ENCODE measurements at regions not wholly inside any gene's neighbourhood (a gene's known extent, or its start where the extent isn't known, plus 50 kb on each side); places are given as distances from the start of the nearest gene placed in this dataset.
"Not testable (repeated sequence)": the region's sequence is repeated elsewhere in the genome, so short reads cannot be mapped to it uniquely, and the experiment has no call there.

DNA sequence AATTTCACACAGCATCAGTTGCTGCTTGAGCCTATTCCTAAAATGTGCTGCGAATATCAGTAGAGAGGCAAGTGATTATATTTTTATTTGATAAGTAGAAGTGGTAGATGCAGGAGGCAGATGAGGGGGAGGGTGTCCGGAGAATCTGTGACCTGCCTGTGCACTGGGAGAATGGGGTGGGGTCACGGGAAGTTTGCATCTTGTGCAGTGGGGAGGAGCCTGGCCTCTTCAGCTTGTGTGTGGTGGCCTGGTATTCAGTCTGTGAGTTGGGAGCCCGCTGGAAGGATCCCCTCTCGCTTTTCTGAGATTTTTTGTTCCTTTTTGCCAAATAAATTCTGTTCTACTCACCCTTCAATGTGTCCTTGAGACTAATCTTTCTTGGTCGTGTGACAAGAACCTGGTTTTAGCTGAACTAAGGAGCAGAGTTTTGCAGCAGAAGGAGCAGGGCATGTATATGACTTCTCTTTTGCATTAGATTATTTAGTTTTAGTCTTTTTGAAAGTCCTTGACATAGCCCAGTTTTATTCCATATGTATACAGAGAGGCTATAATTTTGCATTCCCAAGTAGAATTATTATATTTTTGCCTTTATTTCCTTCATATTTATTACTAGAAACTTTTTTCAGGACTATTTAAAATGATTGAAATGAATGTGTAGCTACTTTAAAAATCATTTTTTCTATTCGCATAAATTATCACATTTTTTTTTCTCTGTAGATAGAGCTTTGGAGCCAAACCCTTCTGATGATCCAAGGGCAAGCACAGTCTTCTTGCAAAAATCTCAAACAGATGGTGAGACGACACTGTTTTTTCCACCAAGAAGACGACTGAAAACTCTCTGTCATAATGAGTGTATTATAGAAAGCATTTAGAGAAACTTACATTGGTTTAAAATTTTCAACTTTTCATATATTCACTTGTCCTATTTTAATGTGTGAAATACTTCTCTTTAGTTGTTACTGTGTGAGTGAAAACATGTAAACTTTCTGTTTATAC is 1257.2 kb downstream of the UQCRFS1 start:
- no peak for DNase-seq (ENCODE audit: low read depth)
- no peak overlapping the region for H3K4me3 ChIP-seq (ENCODE audit: low read depth, low read length)

GRCh38 chr19:27942607-27943006 is 1270.3 kb downstream of the UQCRFS1 start:
- not testable (repeated sequence) for DNase-seq (ENCODE audit: low read depth); H3K4me3 ChIP-seq (ENCODE audit: low read depth, low read length)

DNA sequence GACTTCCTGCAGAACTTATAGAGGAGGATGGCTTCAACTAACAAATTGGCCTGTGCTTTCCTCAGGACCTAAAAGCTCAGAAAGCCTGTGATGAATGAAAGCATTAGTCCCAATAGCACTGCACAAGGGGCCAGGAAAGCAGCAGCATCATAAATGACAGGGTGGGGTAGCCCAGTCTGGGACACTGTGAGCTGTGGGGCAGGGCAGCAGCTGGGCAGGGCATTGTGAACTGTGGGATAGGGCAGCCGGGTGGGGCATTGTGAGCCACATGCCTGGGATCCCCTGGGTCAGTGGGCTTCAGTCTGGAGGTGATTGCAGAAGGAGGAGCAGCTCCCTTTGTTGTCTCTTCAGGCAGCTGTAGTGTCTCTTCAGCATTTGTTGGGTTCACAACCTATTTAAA is 1276.8 kb downstream of the UQCRFS1 start:
- no peak for DNase-seq (ENCODE audit: low read depth)
- H3K4me3 ChIP-seq (ENCODE audit: low read depth, low read length) = no peak overlapping the region

DNA sequence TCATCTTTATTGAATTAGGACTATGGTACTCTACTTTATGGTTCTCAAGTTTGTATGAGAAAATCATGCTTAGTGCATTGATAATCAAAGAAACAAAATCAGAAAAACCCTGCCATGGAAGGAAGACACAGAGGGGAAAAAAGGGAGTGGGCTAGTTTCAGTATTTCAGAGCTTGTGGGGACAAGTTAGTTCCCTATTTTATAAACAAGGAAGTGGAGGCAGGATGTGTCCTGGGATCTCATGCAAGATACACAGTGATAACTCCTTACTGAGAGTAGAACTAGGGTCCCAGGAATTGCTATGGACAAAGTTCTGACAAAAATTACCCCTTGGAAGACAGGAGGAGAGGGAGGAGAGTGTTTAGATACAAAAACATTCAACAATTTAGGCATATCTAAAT is 1277.3 kb downstream of the UQCRFS1 start:
- H3K4me3 ChIP-seq (ENCODE audit: low read depth, low read length) = no peak overlapping the region
- no peak for DNase-seq (ENCODE audit: low read depth)

DNA sequence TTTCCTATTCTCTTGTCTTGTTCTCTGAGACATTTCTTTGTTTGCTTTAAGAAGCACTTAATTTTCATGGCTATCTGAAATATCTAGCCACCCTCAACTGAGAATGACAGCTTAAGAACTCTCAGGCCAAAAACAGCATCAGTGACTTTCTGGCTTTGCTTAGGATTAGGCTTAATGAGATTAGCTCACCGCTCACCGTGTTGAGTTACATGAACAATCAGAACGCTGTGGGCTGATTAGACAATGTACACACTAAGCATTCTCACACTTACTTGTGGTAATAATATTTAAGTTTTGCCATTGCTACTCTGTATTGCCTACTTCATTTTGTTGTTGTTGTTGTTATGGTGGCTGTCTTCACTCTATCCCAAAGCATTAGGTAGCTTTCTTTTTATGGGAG is 1283.6 kb downstream of the UQCRFS1 start:
- no peak for DNase-seq (ENCODE audit: low read depth)
- no peak overlapping the region for H3K4me3 ChIP-seq (ENCODE audit: low read depth, low read length)

- no peak overlapping the region for H3K4me3 ChIP-seq (ENCODE audit: low read depth, low read length)
- no peak for DNase-seq (ENCODE audit: low read depth)
These were observed 1287.7 kb downstream of the UQCRFS1 start for GRCh38 chr19:27925202-27925601.

GRCh38 chr19:27922970-27923369 is 1290.0 kb downstream of the UQCRFS1 start:
- no peak overlapping the region for H3K4me3 ChIP-seq (ENCODE audit: low read depth, low read length)
- no peak for DNase-seq (ENCODE audit: low read depth)

DNA sequence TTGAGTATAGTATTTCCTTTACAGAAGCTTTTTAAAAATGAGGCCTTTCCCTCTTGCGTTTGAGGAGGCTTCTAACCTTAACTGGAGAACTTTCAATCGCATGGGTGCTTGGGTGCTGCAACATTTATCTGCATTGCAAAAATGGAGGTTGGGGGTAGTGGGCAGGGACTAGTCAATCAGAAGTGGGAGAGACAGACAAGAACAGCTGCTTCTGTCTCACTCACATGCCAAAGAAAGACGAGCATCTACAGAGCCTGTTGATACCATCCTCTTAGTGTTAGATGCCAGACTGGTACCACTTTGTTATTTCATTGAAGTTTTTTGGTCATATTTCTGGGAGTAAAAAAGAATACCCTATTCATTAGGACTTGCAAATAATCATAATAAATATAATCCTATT is 1292.2 kb downstream of the UQCRFS1 start:
- no peak overlapping the region for H3K4me3 ChIP-seq (ENCODE audit: low read depth, low read length)
- no peak for DNase-seq (ENCODE audit: low read depth)

DNA sequence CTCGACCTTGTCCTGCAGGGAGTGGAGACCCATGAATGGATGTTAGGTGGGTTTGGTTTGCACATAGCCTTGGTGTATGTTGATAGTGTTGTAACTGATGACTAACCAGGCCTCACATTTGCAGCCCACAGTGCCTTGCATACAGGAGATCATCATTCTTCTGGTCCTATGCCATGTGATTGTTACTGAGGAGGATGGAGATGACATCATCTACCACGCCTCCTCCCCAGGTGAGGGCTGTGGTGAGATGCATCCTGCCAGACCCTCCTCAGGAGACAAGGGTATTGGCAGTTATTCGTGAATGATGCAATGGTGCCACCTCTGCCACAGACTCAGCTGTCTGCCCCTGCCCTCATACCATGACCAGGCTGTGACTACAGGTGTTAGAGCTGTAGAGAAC is 1294.1 kb downstream of the UQCRFS1 start:
- no peak overlapping the region for H3K4me3 ChIP-seq (ENCODE audit: low read depth, low read length)
- DNase-seq (ENCODE audit: low read depth) = no peak

DNA sequence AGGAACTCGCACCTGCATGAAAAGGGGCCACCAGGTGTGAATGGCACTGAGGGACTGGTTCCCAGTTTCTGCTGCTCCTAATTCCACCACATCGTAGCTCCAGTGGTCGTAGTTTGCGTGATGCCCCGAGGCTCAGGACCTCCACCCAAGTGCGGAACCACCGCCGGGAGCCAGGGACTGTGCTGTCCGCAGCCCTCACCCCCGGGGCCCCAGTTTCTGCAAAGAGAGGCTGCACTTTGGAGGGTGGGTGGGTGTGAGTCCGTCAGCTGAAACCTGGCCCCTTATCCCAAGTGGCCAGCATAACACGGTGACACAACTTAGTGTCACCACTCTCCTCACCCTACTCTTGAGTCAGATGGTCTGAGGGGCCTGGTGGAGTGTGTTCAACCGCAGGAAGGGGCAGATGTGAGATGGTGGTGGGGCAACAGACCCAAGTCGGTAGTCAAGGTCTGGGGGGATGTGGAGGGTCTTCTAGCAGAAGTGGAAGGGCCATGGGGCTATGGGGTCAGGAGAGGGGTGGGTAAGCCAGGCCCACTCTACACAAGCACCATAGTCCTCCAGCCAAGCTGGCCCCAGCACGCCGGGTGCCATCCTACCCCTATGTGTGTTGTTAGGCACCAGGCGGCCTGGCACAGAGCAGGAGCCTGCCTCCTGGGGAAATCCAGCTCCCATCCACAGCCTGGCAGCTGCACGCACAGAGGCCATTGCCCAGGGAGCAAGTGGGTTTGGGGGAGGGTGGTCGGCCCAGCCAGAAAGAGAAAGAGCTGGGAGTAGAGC is 1301.6 kb downstream of the UQCRFS1 start:
- no peak for DNase-seq (ENCODE audit: low read depth)
- H3K4me3 ChIP-seq (ENCODE audit: low read depth, low read length) = no peak overlapping the region

DNA sequence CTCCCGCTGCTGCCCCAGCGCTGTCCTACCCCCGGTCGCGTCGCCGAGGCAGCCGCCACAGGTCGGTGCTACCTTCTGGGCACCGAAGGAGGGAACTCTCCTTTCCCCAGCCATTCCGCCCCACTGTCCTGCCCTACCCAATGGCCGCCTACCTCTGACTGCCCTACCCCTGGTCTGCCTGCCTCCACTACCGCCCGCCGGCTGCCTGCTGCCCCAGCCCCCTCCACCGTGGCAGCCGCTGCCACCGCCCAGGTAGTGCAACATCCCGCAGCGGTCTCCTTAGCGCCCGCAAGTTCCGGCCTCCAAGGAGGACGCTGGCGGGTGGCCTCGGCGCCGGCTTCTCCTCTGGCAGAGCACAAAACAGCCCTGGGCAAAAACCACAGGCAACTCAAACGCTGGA is 1303.1 kb downstream of the UQCRFS1 start:
- DNase-seq (ENCODE audit: low read depth) = no peak
- no peak overlapping the region for H3K4me3 ChIP-seq (ENCODE audit: low read depth, low read length)

GRCh38 chr19:27909185-27909840 is 1303.6 kb downstream of the UQCRFS1 start:
- no peak overlapping the region for H3K4me3 ChIP-seq (ENCODE audit: low read depth, low read length)

GRCh38 chr19:27906081-27906480 is 1306.9 kb downstream of the UQCRFS1 start:
- no peak overlapping the region for H3K4me3 ChIP-seq (ENCODE audit: low read depth, low read length)
- no peak for DNase-seq (ENCODE audit: low read depth)

More at GRCh38 chr19:27909185-27909840, 1303.6 kb downstream of the UQCRFS1 start:
- DNase-seq (ENCODE audit: low read depth) = no peak

DNA sequence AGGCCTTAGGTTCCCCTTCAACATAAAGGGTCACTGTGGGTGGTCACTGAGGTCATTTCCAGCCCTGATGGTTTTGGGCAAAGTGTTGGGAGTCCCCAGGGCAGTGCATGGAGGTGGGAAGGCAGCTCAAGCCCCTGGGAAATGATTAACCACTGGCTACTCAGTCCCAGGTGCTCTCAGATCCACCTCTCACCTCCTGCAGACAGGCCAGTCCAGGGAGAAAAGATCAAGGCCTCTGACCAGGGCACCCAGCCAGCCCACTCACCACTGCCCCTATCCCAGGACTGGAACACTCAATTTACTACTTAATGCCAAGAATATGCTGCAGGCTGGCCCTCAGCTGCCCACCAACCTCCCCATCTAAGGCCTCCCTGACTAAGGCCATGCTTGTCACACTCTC is 1307.9 kb downstream of the UQCRFS1 start:
- no peak for DNase-seq (ENCODE audit: low read depth)
- no peak overlapping the region for H3K4me3 ChIP-seq (ENCODE audit: low read depth, low read length)

DNA sequence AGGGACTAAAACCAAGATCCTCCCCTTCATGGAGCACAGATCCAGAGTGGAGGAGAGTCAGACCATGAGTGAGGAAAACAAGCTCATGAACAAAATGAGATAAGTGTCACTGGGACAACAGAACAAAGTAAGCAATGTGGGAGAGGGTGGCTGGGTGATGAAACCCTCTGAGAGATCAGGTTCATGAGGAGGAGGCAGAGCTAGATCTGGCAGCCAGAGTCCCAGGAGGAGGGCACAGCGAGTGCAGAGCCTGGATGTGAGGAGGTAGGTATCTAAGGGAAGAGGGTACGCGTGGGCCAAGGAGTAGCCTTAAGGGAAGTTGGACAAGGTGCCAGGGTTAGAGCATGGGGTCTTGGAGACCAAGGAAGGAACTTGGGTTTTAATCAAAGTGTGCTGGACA is 1311.9 kb downstream of the UQCRFS1 start:
- no peak for DNase-seq (ENCODE audit: low read depth)

DNA sequence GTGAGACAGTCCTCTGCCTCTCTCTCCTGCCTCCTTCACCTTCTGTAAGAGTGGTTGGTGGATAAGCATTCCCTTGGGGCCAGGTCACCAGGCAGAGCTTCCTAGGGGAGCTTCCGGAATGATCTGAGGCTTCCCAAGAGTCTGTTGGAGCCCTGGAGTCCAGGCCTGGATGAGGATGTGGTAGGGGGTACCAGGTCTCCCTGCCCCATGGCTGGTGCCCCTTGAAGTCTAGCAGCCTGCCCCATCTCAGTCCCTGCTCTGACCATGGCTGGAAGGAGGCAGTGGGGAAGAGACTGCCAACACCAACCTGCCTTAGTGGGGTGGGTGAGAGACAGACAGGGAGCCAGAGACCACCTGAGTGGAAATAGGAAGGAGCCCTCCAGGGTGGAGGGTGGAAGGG is 1316.9 kb downstream of the UQCRFS1 start:
- no peak for DNase-seq (ENCODE audit: low read depth)
- no peak overlapping the region for H3K4me3 ChIP-seq (ENCODE audit: low read depth, low read length)

More for the DNA sequence above, 1311.9 kb downstream of the UQCRFS1 start:
- no peak overlapping the region for H3K4me3 ChIP-seq (ENCODE audit: low read depth, low read length)

- no peak overlapping the region for H3K4me3 ChIP-seq (ENCODE audit: low read depth, low read length)
- DNase-seq (ENCODE audit: low read depth) = no peak
These were observed 1317.8 kb downstream of the UQCRFS1 start for GRCh38 chr19:27894906-27895754.

DNA sequence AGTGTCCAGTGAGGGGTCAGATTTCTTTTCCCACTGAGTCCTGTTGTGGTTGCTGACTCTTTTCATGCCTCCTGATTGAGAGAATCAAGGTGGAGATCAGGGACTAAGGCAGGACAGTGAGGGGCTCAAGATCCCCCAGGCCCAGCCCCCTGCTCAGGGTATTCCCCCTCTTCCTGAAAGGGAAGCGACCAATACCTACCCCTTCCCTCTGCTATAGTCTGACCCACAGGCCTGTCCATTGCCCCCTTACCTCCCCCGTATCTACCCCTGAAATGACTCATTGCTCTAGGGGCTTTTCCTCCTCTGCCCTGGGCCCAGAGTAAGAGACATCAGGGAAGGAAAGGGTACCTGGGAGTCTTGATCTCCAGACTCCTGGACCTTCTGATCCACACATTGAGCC is 1320.5 kb downstream of the UQCRFS1 start:
- DNase-seq (ENCODE audit: low read depth) = no peak

GRCh38 chr19:27891411-27891810 is 1321.5 kb downstream of the UQCRFS1 start:
- DNase-seq (ENCODE audit: low read depth) = no peak
- H3K4me3 ChIP-seq (ENCODE audit: low read depth, low read length) = no peak overlapping the region

More for the DNA sequence above, 1320.5 kb downstream of the UQCRFS1 start:
- no peak overlapping the region for H3K4me3 ChIP-seq (ENCODE audit: low read depth, low read length)
